Right lobe of liver (tissue), 4 donors: ENCODE measurements at regions not wholly inside any gene's neighbourhood (a gene's known extent, or its start where the extent isn't known, plus 50 kb on each side); places are given as distances from the start of the nearest gene placed in this dataset.

ENCODE experiments used
- CTCF ChIP-seq, 4 donors: fragments of 200-600 bp in 3 of 4; fragments of 450-650 bp in 1 of 4; IDR thresholded peaks; one replicate each; pipeline versions ENCODE4 v1.5.1 to v1.8.0; 2016 to 2022; ENCODE audit warnings: antibody characterized with exemption in 4 of 4, mild to moderate bottlenecking in 2 of 4
- POLR2A ChIP-seq: fragments of 450-650 bp; IDR thresholded peaks from one replicate; pipeline ENCODE4 v1.6.1; 2017; ENCODE audit warnings: antibody characterized with exemption, mild to moderate bottlenecking
- donor health status: DM: no; HTN: no; CAD: no.
- donor health status: DM: no; HTN: no; CAD: no.
- donor health status: DM: no; HTN: yes; CAD: no.

GRCh38 chr20:52311209-52311794, 119.7 kb upstream of the ZFP64 start:
- TF ChIP-seq POLR2A (no peak), CTCF (IDR thresholded peaks at IDR 0.05) (no peak)
